ENCODE measurements at regions not wholly inside any gene's neighbourhood (a gene's known extent, or its start where the extent isn't known, plus 50 kb on each side); places are given as distances from the start of the nearest gene placed in this dataset.

GRCh38 chr1:39117899-39118450, 86.5 kb upstream of the MACF1 start:
- ChIA-PET POLR2A (ENCODE audit: low non-redundant PET) (no interaction called here), CTCF (no interaction called here)

DNA sequence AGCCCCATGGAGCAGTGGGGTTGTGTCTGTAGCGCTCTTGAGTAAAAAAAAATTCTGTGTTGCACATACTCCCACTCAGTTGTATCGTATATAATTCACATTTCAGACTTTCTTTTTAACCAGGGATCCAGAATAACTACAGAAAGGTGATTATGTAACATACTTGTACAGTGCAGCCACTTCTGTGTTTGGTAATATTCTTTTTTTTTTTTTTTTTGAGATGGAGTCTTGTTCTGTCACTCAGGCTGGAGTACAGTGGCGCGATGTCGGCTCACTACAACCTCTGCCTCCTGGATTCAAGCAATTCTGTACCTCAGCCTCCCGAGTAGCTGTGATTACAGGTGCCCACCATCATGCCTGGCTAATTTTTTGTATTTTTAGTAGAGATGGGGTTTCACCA, 82.4 kb upstream of the MACF1 start:
- Histone ChIP-seq H3K27ac (ENCODE audit: low read depth, low read length, poor library complexity, severe bottlenecking) (no peak overlapping the region), H3K27me3 (replicated peaks; ENCODE audit: insufficient read depth, low read depth, low read length, poor library complexity) (no peaks in the 10 kb centered on the region), H3K4me1 (ENCODE audit: insufficient read depth, low read length, poor library complexity, severe bottlenecking) (no peaks in the 10 kb centered on the region), H3K9me3 (ENCODE audit: low read depth, low read length, poor library complexity, severe bottlenecking) (no peaks in the 10 kb centered on the region), H3K36me3 (ENCODE audit: insufficient read depth, low read length, poor library complexity, severe bottlenecking) (no peaks in the 10 kb centered on the region), H3K4me3 (ENCODE audit: low read depth, low read length, poor library complexity, severe bottlenecking) (no peak overlapping the region)
- BruUV-seq (replicated peaks): no TSS peak
- no peak for DNase-seq (ENCODE audit: low spot score)
- ChIA-PET POLR2A (ENCODE audit: low non-redundant PET) (no interaction called here), CTCF (interaction anchor here (0.6 kb wide), 2 partner anchors 65 to 136 kb away, joined by 7 to 11 read pairs; no protein-coding TSS in a partner anchor)
- TF ChIP-seq CTCF (conservative IDR thresholded peaks at IDR 0.05; ENCODE audit: low read depth, low read length) (no peak), EZH2 (IDR thresholded peaks at IDR 0.05; ENCODE audit: borderline replicate concordance, low read depth, low read length, poor library complexity, severe bottlenecking) (no peak)
- intact Hi-C loops (cut with micrococcal nuclease; ENCODE audit: unreplicated experiment): no loop called here

More at GRCh38 chr1:39117899-39118450, 86.5 kb upstream of the MACF1 start:
- Histone ChIP-seq H3K9me3 (ENCODE audit: low read depth, low read length, poor library complexity, severe bottlenecking) (no peaks in the 10 kb centered on the region), H3K4me3 (ENCODE audit: low read depth, low read length, poor library complexity, severe bottlenecking) (no peak overlapping the region), H3K36me3 (ENCODE audit: insufficient read depth, low read length, poor library complexity, severe bottlenecking) (no peaks in the 10 kb centered on the region), H3K27ac (ENCODE audit: low read depth, low read length, poor library complexity, severe bottlenecking) (no peak overlapping the region), H3K4me1 (ENCODE audit: insufficient read depth, low read length, poor library complexity, severe bottlenecking) (peaks cover 10% of the 10 kb centered on the region), H3K27me3 (replicated peaks; ENCODE audit: insufficient read depth, low read depth, low read length, poor library complexity) (no peaks in the 10 kb centered on the region)
- DNase-seq (ENCODE audit: low spot score): no peak
- TF ChIP-seq CTCF (conservative IDR thresholded peaks at IDR 0.05; ENCODE audit: low read depth, low read length) (no peak), EZH2 (IDR thresholded peaks at IDR 0.05; ENCODE audit: borderline replicate concordance, low read depth, low read length, poor library complexity, severe bottlenecking) (no peak)
- intact Hi-C loops (cut with micrococcal nuclease; ENCODE audit: unreplicated experiment): loop anchor here (1.0 kb wide), 1 partner anchor 12 kb away; no protein-coding TSS in a partner anchor
- BruUV-seq (replicated peaks): no TSS peak

- intact Hi-C loops (cut with micrococcal nuclease; ENCODE audit: unreplicated experiment): no loop called here
- Histone ChIP-seq H3K4me1 (ENCODE audit: insufficient read depth, low read length, poor library complexity, severe bottlenecking) (peaks cover 5% of the 10 kb centered on the region), H3K9me3 (ENCODE audit: low read depth, low read length, poor library complexity, severe bottlenecking) (no peaks in the 10 kb centered on the region), H3K36me3 (ENCODE audit: insufficient read depth, low read length, poor library complexity, severe bottlenecking) (no peaks in the 10 kb centered on the region), H3K27ac (ENCODE audit: low read depth, low read length, poor library complexity, severe bottlenecking) (no peak overlapping the region), H3K27me3 (replicated peaks; ENCODE audit: insufficient read depth, low read depth, low read length, poor library complexity) (no peaks in the 10 kb centered on the region), H3K4me3 (ENCODE audit: low read depth, low read length, poor library complexity, severe bottlenecking) (no peak overlapping the region)
- DNase-seq (ENCODE audit: low spot score): no peak
- no TSS peak for BruUV-seq (replicated peaks)
- ChIA-PET CTCF (no interaction called here), POLR2A (ENCODE audit: low non-redundant PET) (no interaction called here)
- TF ChIP-seq CTCF (conservative IDR thresholded peaks at IDR 0.05; ENCODE audit: low read depth, low read length) (no peak), EZH2 (IDR thresholded peaks at IDR 0.05; ENCODE audit: borderline replicate concordance, low read depth, low read length, poor library complexity, severe bottlenecking) (no peak)
Observed at GRCh38 chr1:39124282-39124681, 80.2 kb upstream of the MACF1 start.
